ENCODE measurements at regions not wholly inside any gene's neighbourhood (a gene's known extent, or its start where the extent isn't known, plus 50 kb on each side); places are given as distances from the start of the nearest gene placed in this dataset.
"Not testable (repeated sequence)": the region's sequence is repeated elsewhere in the genome, so short reads cannot be mapped to it uniquely, and the experiment has no call there.

- no peak for DNase-seq
Measured at GRCh38 chr1:55464550-55464949, 249.4 kb upstream of the USP24 start.

- no peak for DNase-seq
Measured at GRCh38 chr1:55463814-55464475, 248.8 kb upstream of the USP24 start.

- no peak for DNase-seq
Measured at GRCh38 chr1:55457874-55458273, 242.7 kb upstream of the USP24 start.

- DNase-seq = no peak
Measured at GRCh38 chr1:55456971-55457370, 241.8 kb upstream of the USP24 start.

- DNase-seq = no peak
Measured at GRCh38 chr1:55448261-55448660, 233.1 kb upstream of the USP24 start.

GRCh38 chr1:55447488-55447887 lies 232.3 kb upstream of the USP24 start:
- no peak for DNase-seq

- DNase-seq = no peak
Measured at GRCh38 chr1:55446351-55446750, 231.2 kb upstream of the USP24 start.

- no peak for DNase-seq
Measured at GRCh38 chr1:55445416-55445815, 230.3 kb upstream of the USP24 start.

- DNase-seq = no peak
Measured at GRCh38 chr1:55444667-55445066, 229.5 kb upstream of the USP24 start.

- DNase-seq = no peak
Measured at GRCh38 chr1:55443175-55443915, 228.2 kb upstream of the USP24 start.

GRCh38 chr1:55441489-55441888 lies 226.3 kb upstream of the USP24 start:
- no peak for DNase-seq

- DNase-seq = no peak
Measured at GRCh38 chr1:55437692-55438091, 222.5 kb upstream of the USP24 start.

GRCh38 chr1:55430720-55431119 lies 215.6 kb upstream of the USP24 start:
- not testable (repeated sequence) for DNase-seq

GRCh38 chr1:55430206-55430605 lies 215.0 kb upstream of the USP24 start:
- not testable (repeated sequence) for DNase-seq

- DNase-seq = no peak
Measured at GRCh38 chr1:55428944-55429931, 214.1 kb upstream of the USP24 start.

- DNase-seq = no peak
Measured at GRCh38 chr1:55428231-55428630, 213.1 kb upstream of the USP24 start.

GRCh38 chr1:55427606-55428005 lies 212.4 kb upstream of the USP24 start:
- DNase-seq = no peak

GRCh38 chr1:55426619-55427018 lies 211.5 kb upstream of the USP24 start:
- no peak for DNase-seq

- no peak for DNase-seq
Measured at GRCh38 chr1:55426156-55426555, 211.0 kb upstream of the USP24 start.

GRCh38 chr1:55425310-55425930 lies 210.3 kb upstream of the USP24 start:
- DNase-seq = no peak

- no peak for DNase-seq
Measured at GRCh38 chr1:55423376-55423775, 208.2 kb upstream of the USP24 start.

- no peak for DNase-seq
Measured at GRCh38 chr1:55420929-55421716, 206.0 kb upstream of the USP24 start.
